DMS114 treated with DMSO at 0.1 percent for 48 hours (cell line): ENCODE measurements at regions not wholly inside any gene's neighbourhood (a gene's known extent, or its start where the extent isn't known, plus 50 kb on each side); places are given as distances from the start of the nearest gene placed in this dataset.
"Not testable (repeated sequence)": the region's sequence is repeated elsewhere in the genome, so short reads cannot be mapped to it uniquely, and the experiment has no call there.

Experiments
- DNase-seq: peaks from one replicate; lab custom pipeline; 2025; ENCODE audit not compliant: unreplicated experiment; lab: John Stamatoyannopoulos, UW

DNA sequence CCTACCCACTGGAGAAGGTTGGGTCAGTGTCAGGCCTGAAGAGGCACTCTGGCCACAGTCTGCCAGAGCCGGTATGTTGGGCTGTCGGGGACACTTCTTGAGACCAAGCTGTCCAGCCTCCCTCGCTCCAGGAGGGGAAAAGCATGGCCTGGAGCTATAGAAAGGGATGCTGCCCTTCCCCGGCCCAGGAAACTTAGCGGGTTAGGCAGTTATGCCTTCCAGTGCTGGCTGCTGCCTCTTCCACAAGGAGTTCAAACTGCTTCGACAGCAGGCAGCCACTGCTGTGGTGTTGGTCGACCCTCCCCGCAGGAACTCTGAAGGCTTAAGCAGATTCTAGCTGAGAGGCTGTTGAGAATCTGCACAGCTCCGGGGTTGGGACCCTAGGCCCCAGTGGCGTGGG, 819.4 kb downstream of the DIPK2A start:
- no peak for DNase-seq

DNA sequence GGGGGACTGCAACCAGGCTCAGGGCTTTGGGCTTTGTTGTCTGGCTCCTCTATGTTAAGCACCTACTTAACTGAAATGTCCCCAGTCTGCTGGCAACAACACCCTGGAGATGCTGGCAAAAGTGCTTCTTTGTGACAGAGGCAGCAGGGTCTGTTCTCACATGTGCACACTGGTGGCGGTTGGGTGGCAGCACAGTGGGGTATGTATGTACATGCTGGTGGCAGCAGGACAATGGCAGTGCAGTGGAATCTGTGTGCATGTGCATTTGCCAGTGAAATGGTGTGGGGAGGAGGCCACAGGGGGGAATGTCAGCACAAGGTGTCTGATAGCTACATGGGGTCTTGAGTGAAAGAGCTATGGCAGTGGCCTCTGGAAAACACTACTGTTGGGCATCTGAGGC, 830.3 kb downstream of the DIPK2A start:
- DNase-seq: no peak

DNA sequence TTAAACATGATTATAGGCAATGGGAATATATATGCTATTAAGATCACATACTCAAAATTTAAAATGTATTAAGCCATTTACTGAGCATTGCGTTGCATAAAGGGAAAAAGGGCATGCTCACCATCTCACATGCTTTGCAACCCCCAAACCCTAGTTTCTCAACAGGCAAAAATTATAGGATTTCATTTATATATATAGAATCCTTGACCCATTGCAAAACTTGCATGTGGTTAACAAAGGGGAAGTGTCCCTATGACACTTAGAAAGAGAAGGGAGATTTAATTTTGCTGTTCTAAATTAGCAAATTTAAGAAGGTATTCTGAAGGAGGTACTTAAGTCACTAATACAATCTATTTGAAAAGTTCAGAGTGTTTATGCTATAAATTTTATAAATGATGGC, 837.8 kb downstream of the DIPK2A start:
- no peak for DNase-seq

DNA sequence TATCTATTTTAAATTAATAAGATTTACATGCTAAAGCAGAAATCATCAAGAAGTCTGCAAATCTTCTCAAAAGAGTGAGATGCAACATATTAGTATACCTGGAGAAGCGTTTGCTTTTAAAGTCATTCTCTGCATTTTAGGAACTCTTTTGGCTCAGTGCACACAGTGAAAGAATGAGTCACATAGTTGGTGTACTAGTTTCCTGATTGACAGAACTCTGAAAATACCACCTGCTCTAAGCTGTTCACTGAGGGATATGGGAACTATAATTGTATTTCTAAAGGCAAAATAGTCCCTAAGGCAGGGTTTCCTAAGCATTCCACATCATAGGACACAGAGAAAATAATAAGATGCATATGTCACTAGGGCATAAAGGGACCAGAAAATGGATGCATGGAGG, 838.5 kb downstream of the DIPK2A start:
- DNase-seq: no peak

DNA sequence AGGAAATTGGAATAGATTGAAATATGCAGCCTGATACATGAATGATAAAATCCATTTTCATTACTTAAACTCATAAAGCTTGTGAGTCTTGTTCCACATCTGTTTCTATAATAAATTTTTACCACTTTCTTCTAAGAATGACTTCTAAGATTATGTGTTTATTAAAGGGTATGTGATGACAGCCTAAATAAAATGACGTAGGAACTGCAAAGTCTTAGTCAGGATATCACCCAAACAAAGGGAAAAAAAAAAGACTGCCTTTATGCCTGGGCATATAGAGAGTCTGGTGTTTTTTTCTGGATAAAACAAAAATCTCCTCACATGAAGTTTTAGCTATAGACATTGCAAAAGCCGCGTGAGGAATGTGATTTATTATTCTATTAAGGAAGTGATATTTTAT, 844.0 kb downstream of the DIPK2A start:
- no peak for DNase-seq

DNA sequence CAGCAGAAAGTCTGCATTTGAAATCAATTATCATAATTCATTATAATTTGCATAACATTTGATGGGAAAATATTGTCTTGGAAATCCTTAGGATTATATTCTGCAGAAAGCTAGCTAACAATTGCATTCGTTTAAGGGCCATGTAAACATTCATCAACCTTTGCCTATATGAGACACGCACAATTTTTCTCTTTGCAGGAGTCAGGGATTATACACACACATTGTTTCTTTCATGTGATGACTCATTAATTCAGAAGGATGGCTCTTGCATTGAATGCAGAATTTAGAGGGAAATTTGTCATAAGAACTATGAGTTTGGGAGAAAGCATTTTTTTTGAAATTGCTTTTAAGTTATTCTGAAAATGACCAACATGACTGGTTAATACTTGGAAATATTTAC, 844.7 kb downstream of the DIPK2A start:
- no peak for DNase-seq

DNA sequence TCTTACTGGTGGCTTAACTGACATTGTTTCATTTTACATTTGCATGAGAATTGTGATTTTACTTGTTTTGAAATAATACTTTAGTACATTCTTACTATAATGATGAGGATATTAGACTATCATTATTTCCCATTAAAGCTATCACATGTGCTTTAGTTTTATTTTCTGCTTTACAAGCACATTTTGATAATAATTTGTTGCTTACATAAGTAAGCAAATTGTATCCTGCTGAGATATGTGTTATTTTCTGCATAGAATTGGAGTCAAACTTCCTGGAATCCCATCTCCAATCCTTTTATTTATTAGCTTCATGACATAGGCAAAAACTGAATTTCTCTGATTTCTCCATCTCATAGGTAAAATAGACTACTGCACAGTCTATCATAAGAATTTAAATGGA, 847.4 kb downstream of the DIPK2A start:
- DNase-seq: no peak

DNA sequence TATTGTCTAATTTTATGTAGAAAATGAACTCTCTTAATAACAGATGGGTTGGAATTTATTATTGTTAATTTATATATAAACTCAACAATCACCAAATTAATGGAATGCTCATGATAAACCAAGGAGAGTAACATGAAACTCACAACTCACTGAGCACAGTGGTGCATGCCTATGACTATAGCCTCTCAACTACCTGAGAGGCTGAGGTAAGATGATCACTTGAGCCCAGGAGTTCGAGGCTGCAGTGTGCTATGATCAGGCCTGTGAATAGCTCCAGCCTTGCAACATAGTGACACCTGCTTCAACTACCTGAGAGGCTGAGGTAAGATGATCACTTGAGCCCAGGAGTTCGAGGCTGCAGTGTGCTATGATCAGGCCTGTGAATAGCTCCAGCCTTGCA, 848.6 kb downstream of the DIPK2A start:
- DNase-seq: not testable (repeated sequence)

DNA sequence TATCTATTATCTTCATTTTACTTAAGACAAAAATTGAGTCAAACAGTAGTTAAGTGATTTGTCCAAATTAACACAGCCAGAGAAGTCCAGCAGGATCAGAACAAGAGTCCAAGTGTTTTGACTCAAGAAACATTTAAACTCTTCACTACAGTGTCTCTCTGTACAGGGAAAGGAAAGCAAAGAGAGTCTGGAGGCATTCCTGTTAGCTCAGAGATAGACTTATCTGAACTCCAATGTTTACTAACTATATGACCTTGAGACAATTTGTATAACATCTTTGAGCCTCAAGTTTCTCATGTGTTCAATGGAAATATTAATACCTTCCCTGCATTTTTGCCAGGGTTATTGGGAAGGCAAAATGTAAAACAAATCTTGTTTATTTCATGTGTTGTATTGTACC, 849.1 kb downstream of the DIPK2A start:
- DNase-seq: no peak

DNA sequence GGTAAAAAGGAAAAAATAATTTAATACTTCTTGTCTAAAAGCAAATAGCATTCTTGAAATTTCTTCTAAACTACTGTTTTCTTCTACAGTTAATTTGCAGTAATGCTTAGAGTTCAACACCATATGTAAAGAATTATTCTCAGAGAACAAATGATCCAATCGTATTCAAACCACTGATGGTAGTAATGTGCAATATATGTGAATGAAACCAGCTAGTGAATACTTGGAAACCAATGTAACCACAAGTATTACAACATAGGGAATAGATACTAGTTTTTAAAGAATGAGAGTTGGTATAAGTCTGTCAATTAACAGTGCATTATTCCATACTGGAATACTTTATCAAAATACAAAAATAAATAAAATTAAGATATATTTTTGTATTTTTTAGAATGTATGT, 850.0 kb downstream of the DIPK2A start:
- DNase-seq: no peak

DNA sequence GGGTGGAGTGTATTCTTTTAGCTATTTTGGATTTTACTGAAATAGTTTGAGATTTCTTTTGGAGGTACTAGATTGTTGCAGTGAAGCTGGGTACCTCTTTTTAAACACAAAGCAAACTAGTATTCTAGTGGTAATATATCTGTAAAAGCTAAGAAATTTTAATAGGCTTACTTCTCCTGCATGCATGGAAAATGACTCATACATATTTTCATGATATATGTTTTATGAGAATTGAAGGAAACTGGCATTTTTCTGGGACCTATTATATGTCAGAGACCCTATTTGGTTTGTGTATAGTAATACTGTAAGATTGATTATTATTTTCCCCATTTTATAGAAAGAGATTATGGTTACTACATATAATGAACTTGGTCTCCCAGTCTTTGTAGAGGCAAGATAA, 851.0 kb downstream of the DIPK2A start:
- DNase-seq: no peak

DNA sequence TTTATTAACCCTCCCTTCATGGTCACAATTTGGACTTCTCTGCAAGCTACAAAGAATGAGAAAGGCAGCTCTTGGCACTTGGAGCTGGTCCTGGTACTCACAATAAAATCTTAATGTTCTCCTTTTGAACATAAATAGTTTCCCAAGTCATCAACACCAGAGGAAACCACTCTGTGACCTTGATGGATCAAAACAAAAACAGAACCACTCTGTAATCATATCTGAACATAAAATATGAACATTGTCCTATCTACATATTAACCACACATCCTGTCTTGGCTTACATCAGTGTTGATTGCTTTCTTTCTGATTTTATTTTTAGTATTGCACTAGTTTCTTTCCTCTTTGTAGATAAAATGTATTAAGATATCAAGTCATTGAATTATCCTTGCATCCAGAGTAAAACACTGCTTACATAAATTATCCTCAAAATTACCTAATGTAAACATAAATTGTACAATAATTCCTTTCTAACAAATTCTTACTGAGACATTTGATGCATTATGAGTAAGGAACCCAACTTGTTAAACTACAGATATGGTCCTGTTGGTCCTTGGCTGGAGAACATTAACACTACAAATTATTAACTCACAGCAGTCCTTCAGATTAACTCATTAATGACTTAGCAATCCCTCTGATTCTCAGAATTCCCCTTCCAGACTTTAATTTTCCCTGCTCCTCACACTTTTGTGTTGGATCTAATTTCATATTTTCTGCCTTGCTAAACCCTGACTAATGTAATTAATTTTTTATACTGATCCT, 860.5 kb downstream of the DIPK2A start:
- no peak for DNase-seq

DNA sequence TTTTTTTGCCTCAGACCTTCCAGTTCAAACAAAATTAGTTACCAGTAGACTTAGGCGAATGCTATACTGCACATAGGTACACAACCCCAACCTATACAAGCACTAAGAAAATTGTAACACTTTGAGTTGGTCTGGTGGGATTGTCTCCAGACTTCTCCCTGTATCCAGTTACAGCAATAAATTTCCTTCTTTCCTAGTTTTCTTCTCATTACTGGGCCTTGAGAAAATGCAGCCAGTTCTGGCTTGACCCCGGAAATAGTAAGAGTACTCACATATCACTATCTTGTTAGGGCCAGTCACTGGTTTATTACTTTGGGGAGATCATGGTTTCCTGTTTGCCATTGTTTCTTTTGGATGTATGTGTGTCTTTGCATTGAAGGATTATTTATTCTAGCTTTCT, 868.4 kb downstream of the DIPK2A start:
- no peak for DNase-seq

DNA sequence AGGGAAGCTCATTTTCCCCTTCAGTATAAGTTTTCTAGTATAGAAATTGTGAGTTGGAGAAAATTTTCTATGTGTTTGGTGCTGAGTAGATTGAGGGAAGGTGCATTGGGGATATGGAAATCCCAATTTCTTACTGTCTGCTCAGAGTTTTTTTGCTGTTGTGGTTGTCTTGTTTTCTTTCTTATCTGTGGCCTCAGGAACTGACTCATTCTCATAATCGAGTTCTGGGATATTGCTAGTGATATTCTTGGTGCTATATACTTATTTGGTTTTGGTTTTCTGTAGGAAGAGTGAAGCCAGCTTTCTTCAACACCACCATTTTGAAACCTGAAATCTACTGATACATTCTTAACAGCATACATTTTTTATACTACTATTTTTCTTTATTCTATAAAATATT, 869.2 kb downstream of the DIPK2A start:
- no peak for DNase-seq

DNA sequence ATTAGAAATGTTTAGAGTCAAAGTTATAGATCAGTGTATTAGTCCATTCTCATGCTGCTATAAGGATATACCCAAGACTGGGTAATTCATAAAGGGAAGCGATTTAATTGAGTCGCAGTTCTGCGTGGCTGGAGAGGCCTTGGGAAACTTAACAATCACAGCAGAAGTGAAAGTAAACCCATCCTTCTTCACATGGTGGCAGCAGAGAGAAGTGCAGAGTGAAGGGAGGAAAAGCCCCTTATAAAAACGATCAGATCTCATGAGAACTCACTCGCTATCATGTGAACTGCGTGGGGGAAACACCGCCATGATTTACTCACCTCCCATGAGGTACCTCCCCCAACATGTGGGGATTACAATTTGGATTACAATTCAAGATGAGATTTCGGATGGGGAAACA, 871.5 kb downstream of the DIPK2A start:
- DNase-seq: no peak

DNA sequence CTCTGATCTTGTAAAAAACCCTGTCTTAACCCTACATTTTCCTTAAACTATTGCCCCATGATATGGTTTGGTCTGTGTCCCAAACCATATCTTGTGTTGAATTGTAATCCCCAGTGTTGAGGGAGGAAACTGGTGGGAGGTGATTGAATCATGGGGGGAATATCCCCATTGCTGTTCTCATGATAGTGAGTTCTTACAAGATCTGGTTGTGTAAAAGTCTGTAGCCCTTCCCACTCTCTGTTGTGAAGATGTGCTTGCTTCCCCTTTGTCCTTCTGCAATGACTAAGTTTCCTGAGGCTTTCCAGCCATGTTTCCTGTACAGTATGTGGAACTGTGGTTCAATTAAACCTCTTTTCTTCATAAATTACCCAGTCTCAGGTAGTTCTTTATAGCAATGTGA, 881.4 kb downstream of the DIPK2A start:
- no peak for DNase-seq

DNA sequence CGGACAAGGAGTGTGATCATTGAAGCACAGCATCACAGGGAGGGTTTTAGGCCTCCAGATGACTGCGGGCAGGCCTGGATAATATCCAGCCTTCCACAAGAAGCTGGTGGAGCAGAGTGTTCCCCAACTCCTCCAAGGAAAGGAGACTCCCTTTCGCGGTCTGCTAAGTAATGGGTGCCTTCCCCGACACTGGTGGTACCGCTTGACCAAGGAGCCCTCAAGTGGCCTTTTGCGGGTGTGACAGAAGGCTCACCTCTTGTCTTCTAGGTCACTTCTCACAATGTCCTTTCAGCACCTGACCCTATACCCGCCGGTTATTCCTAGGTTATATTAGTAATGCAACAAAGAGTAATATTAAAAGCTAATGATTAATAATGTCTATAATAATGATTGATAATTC, 882.4 kb downstream of the DIPK2A start:
- DNase-seq: not testable (repeated sequence)

DNA sequence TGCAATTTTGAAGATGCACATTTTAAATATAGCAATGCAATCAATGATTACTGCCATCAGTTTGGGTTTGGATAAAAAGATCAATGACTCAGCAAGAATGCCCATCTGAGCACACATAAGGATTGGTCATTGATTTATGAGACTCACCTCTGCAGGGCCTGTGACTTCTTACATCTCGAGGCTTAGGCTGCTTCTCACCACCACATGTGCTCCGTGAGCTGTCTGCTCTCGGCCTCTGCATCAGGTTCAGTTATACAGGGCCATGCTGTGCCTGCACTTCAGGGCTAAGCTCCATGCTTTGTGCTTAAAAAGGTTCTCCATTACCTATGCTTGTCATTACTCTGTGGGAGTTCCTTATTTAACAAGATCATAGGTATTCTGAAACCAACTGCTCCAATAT, 887.5 kb downstream of the DIPK2A start:
- DNase-seq: no peak

DNA sequence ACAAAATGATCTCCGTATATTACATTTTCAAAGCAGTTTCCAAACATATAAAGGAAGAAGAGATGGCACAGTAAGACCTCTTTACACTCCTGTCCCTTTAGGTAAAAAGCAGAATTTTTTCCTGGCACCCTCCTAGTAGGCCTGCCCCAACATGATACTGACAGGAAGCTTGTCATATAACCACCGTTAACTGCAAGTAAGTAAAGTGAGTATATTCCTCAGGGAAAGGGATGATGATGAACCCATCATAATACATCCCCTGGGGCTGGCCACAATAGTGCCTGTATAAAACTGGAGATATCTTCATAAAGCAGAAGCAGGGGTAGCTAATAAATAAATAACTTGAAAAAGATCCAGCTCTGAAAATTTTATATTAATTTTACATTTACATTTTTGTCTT, 893.0 kb downstream of the DIPK2A start:
- DNase-seq: no peak

DNA sequence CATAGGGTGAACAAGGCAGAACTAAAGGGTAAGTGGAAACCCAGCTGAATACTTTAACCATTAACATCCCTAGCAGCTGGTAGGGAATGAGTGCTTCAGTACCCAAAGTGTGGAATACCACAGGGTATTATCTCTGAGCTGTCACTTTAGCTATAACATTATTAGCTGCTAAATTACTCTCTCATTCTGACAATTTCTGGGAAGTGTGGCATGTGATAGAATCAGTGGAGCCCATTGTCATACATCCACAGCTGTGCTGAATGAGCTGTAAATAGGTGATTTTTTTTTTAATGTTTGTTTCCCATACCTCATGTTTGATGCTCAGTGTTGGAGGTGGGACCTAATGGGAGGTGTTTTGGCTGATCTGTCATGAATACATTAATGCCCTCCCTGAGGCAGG, 894.3 kb downstream of the DIPK2A start:
- no peak for DNase-seq

DNA sequence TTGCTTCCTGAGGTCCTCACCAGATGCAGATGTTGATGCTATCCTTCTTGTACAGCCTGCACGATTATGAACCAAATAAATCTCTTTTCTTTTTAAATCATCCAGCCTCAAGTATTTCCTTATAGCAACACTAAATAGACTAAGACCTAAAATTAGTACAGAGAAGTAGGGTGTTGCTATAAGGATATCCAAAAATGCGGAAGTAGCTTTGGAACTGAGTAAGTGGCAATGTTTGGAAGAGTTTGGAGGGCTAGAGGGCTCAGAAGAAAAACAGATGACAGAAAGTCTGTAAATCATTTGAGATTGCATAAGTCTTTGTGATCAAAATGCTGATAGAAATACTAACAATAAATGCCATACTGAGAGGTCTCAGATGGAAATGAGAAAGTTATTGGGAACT, 894.9 kb downstream of the DIPK2A start:
- no peak for DNase-seq

DNA sequence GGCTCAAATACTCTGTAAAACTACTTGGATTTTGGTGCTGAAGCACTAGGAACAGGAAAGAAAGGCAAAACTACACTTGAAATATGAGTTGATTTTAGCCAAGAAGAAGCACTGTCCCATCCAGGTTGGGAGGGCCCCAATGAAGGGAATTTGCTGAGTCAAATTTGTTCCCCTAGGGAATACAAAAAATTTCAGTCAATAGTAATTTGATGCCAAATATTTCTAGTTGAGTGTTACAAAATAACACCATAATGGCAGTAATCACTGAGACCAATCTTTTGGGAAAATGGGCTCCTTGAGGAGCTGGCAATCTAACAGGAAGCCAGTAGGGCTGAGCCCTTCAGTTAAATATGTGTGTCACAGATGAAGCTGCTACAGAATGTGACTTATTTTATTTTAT, 896.9 kb downstream of the DIPK2A start:
- DNase-seq: no peak

DNA sequence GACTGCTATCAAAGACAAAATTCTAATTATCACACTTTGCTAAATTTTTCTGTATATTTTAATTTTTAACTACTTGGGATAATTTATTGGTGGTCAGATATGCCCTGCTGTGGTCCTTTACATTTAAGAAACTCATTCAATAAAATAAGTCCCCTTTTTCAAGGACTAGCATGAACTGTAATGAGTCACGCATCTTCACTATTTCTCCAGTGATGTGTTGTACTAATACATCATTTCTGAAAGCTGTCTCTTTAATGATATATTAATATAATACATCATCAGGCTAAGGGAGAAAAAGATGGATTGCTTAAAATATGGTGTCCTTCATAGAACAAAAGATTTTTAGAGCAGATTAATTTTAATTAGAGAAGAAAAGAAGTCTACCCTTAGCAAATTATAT, 901.4 kb downstream of the DIPK2A start:
- DNase-seq: no peak

DNA sequence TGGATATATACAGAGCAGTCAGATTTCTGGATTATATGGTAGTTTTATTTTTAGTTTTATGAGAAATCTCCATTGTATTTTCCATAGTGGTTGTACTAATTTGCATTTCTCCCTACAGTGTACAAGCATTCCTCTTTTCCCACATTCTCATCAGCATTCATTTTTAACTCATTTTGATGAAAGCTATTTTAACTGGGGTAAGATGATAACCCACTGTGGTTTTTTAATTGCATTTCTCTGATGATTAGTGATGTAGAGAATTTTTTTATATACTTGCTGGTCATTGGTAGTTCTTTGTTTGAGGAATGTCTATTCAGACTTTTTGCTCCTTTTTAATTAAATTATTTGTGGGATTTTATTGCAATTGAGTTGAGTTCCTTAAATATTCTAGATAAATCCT, 903.6 kb downstream of the DIPK2A start:
- no peak for DNase-seq
